HG02588 (cell line): ENCODE measurements at regions not wholly inside any gene's neighbourhood (a gene's known extent, or its start where the extent isn't known, plus 50 kb on each side); places are given as distances from the start of the nearest gene placed in this dataset.

Source experiments
- ATAC-seq: cut with Tn5 transposase; IDR thresholded peaks from one replicate; pipeline ENCODE4 v1.9.1; 2021; ENCODE audit warnings: mild to moderate bottlenecking, moderate library complexity; ENCODE audit not compliant: unreplicated experiment

DNA sequence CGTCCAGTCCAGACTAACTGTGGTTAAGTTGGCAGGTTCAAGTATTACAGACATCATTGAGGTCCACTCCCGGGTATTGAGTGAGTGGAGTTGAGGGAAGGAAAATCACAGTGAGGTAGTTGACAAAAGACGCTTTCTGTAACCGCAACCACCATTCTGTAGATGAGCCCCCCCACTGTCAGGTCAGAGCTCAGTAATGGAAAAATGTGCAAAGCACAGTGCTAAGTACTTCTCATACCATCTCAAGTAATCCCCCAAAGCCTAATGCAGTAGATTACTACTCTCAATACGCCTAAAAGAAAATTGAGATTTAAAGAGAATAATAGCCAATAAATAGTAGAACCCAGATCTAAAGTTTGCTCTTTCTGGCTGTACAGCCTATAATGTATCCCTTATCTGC, 522.8 kb downstream of the LMO4 start:
- ATAC-seq, result no peak

DNA sequence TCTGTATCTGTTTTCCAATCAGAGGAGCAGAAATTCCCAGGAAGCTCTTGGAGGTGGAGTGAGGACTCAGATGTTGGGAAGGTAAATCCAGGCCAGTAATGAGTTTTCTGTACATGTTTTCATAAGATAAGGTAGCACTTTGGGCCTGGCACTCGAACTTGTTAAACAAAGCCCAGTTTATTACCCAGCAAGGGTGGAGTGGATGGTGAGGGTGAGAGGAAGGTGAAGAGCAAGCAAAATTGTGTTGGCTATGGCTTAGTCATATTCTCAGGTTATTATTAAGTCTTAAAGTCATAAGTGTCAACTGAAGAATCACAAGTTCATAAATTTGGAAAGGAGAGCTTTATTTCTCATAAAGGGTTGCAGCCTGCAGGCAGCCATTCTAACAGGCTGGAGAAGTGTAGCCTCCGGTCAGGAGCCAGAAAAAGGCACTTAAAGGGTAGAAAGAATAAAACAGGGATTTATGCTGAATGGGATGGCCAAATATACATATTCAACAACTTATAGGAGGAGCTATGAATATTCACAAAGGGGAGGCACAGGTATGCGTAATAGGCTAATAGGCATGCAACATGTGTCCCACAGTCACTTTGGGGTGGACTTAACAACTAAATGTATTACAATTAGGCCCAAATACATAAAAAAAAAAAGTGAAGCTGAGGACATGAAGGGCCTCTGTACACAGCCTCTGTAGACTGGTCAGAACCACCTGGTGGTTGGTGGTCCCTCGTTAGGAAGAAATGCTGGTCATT, 523.9 kb downstream of the LMO4 start:
- ATAC-seq, result no peak

- no peak for ATAC-seq
These were observed 525.1 kb downstream of the LMO4 start for GRCh38 chr1:87853576-87854351.

- ATAC-seq, result no peak
These were observed 534.6 kb downstream of the LMO4 start for GRCh38 chr1:87863317-87863716.

DNA sequence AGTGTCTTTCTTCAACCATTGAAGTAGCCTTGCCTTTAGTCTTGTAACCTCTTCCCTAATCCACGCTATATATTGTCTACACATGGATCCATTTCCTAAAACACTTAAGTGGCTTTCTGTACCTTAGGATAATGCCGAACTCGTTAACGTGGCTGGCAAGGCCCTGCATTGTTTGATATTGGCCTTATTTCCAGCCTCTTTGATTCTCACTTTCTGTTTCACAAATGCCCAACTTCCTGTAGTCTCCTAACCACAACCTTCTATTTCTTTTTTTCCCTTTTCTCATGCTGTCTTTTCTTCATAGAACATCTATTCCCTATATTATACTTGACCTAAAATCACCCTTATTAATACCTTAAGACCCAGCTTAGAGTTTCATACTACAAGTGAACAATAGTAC, 536.0 kb downstream of the LMO4 start:
- no peak for ATAC-seq

- ATAC-seq, result no peak
These were observed 537.7 kb downstream of the LMO4 start for GRCh38 chr1:87866416-87866815.

DNA sequence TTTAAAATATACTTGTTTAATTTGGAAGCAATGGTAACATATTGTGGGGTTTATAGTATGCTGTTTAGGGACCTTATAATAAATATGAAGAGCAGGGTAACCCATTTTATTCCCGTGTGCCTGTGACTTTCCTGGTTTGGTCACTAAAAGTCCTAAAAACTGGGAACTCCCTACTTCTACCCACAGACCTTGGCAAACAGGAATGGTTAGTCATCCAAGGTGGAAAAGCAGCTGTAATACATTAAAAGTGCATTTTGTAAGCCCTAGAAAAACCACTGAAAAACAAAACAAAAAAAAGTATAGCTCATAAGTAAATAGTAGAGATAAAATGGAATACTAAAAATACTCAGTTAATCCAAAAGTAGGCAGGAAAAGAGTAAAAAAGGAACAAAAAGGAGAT, 538.9 kb downstream of the LMO4 start:
- ATAC-seq, result no peak

GRCh38 chr1:87869567-87869966, 540.9 kb downstream of the LMO4 start:
- ATAC-seq, result no peak

GRCh38 chr1:87872189-87872588, 543.5 kb downstream of the LMO4 start:
- no peak for ATAC-seq

DNA sequence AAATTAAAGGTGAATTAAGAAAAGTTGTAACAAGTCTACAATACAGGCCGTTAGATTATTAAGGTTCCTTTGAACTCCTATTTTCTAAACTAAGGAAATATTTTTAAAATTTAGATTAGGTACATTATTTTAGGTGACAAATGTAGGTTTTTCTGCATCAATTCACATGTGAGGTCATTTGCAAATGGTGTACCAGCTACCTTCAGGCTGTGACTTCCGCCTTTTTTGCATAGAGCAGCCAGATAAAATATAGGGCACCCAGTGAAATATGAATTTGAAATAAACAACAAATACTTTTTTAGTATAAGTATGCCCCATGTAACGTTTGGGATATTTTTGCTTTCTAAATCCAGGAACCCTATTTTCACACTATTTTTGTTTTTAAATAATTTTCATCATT, 544.0 kb downstream of the LMO4 start:
- no peak for ATAC-seq

- no peak for ATAC-seq
These were observed 550.2 kb downstream of the LMO4 start for GRCh38 chr1:87878873-87879272.

DNA sequence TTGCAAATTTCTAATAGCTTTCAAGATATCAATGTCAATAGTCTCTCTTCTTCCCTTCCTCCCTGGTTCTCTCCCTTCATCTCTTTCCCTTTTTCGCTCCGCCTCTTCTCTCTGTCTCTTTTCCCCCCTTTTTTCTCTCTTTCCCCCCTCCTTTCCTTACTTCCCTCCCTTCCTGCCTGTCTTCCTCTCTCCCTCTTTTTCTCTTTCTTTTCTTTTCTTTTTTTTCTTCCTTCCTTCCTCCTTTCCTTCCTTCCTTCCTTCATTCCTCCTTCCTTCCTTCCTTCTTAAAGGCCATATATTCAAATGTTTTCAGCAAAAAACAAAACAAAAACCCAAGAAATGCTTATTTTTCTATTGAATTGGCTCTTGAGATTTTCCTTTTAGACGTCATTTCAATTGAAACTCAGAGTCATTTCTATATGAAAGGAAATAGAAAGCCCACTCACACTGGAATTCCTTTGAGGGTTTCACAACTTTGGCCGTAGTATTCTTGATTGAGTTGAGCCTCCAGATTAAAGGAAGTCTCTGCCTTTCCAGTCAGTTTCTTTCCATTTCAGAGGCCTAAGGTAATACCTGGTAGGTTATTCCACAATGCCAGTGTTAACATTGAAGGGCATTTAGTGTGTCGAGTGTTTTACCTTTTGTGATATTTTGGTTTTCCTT, 551.5 kb downstream of the LMO4 start:
- no peak for ATAC-seq

DNA sequence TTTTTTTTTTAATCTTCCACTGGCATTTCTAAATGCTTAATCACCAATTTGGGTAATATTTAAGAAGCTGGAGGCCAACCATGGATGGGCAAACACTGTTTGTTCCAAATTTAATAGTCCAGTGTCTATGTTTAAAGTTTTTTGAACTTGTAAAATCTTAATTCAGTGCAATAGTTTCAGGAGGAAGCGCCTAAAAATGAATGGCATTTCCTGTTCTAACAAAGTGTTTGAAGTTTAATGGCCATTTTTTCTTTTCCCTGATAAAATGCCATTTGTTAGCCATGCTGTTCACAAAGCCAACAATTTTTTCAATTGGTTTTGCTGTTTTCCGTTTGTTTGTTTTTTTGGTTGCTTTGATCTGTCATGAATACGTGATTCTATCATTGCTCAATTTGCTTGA, 552.1 kb downstream of the LMO4 start:
- ATAC-seq, result no peak

- ATAC-seq, result no peak
These were observed 555.2 kb downstream of the LMO4 start for GRCh38 chr1:87883906-87884305.

GRCh38 chr1:87884581-87884980, 555.9 kb downstream of the LMO4 start:
- ATAC-seq, result no peak

- no peak for ATAC-seq
These were observed 556.8 kb downstream of the LMO4 start for GRCh38 chr1:87885278-87886025.

DNA sequence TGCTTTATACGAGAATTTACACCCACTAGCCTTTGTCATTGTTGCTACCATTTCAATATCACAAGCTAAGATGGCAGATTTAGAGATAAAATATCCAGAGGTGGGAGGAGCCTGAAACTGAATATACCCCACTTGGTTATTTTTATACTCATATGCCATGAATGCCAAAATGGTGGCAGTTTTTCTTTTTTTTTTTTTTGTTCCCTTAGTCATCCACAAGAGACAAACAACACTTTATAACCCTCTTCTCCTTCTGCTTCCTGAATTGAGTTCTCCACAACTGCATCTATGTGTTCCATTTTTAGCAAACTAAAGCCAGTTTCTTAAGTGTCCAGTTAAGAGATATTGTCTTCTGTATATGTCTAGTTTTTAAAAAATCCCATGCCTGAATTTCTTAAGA, 558.4 kb downstream of the LMO4 start:
- no peak for ATAC-seq

DNA sequence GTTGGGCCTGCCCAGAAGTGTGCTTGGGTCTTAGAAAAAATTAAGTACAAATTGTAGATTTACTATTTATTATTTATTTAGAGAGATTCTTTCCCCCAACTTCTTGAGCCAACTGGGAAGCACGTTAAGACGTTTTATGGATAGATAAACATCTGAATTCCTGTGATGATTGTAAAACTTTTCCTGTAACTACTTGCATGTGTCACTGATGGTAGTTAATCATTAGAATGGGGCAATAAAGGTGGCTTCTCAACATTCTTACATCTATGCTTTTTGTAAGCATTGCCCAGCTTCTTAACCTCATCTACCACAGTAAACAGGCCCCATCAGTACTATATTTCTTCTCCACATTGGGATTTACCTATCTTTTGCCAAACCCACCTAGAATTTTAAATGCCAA, 559.8 kb downstream of the LMO4 start:
- no peak for ATAC-seq

DNA sequence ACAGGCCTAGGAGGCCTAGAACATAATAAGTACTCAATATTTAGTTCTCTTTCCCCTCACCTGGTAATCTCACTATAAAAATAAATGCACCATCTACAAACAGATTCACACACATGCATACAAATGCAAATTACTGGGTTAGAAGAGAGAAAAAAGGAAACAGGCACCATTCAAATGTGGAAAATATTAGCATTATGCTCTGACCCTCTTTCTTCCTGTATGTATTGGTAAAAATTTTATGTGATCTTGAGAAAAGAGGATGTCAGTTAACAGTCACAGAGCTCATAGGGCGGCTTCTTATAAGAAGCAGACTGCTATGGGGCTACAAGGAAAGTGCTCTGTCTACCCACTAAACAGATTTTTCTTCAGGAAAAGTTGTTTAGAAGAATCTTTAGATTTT, 565.4 kb downstream of the LMO4 start:
- ATAC-seq, result no peak

GRCh38 chr1:87897481-87897880, 568.8 kb downstream of the LMO4 start:
- no peak for ATAC-seq

DNA sequence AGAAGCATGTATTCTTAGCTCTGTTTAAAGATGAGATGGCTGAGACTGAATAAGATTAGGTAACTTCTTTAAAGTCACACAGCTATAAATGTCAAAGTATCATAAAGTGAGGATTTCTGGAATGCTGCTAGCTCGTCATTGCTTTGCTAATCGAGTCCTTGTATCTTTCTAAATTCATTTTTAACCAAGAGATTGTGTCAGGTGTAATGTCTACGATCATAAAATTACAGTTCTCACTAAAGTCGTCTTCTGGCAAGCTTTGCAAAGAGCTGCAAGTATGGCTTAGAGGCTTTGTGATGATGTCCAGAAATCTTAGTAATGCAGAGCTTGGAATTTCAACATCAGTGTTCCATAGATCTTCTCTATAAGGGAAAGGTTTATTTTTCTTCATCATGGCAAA, 569.8 kb downstream of the LMO4 start:
- no peak for ATAC-seq
